Vagina (tissue), 2 donors: ENCODE measurements at regions not wholly inside any gene's neighbourhood (a gene's known extent, or its start where the extent isn't known, plus 50 kb on each side); places are given as distances from the start of the nearest gene placed in this dataset.

Source experiments
- CTCF ChIP-seq, 3 experiments: fragments of 450-650 bp in 2 of 3; fragments of 200-600 bp in 1 of 3; sonication (generic) in 1 of 3; IDR thresholded peaks; one replicate each; pipeline ENCODE4 v1.5.1; 2017 to 2019; ENCODE audit warnings: antibody characterized with exemption in 3 of 3, mild to moderate bottlenecking in 2 of 3, moderate library complexity in 2 of 3
- POLR2A ChIP-seq, 2 donors: fragments of 450-650 bp; IDR thresholded peaks; one replicate each; pipeline ENCODE4 v1.6.1; 2017; ENCODE audit warnings: antibody characterized with exemption in 2 of 2, mild to moderate bottlenecking in 2 of 2, moderate library complexity in 2 of 2
- POLR2AphosphoS5 ChIP-seq, 2 donors: sonication (generic); formaldehyde crosslinking; IDR thresholded peaks; one replicate each; pipeline ENCODE4 v1.9.0; 2017; ENCODE audit warnings: antibody characterized with exemption in 2 of 2, mild to moderate bottlenecking in 2 of 2, low read depth in 1 of 2; ENCODE audit not compliant: insufficient read depth in 1 of 2

- TF ChIP-seq POLR2A (IDR thresholded peaks at IDR 0.05) (no peak), CTCF (IDR thresholded peaks at IDR 0.05) (no peak), POLR2AphosphoS5 (IDR thresholded peaks at IDR 0.05; ENCODE audit: insufficient read depth in 1 of 2, low read depth in 1 of 2) (no peak)
Measured at GRCh38 chr21:19776076-19776475, 1222.1 kb upstream of the NCAM2 start.
